SK-N-SH treated with all-trans-retinoic acid at 6 μM for 48 hours (cell line): ENCODE measurements at regions not wholly inside any gene's neighbourhood (a gene's known extent, or its start where the extent isn't known, plus 50 kb on each side); places are given as distances from the start of the nearest gene placed in this dataset.

Experiments used
- ARNTL ChIP-seq: fragments of 450-650 bp; formaldehyde crosslinking; IDR thresholded peaks from 2 replicates; pipeline ENCODE4 v1.5.0; 2020; ENCODE audit warnings: low read depth, mild to moderate bottlenecking, moderate library complexity, borderline replicate concordance
- ESRRG ChIP-seq: fragments of 250-450 bp; sonication (Bioruptor Pico); IDR thresholded peaks from 2 replicates; pipeline ENCODE4 v1.6.1; 2021; ENCODE audit warnings: mild to moderate bottlenecking
- GLIS3 ChIP-seq: fragments of 250-450 bp; sonication (Bioruptor Pico); IDR thresholded peaks from 2 replicates; pipeline ENCODE4 v1.5.0; 2020; ENCODE audit warnings: mild to moderate bottlenecking, moderate library complexity
- PPARA ChIP-seq: fragments of 250-450 bp; sonication (Bioruptor Pico); IDR thresholded peaks from 2 replicates; pipeline ENCODE4 v1.5.0; 2020; ENCODE audit warnings: mild to moderate bottlenecking, borderline replicate concordance
- SNAI2 ChIP-seq: fragments of 250-450 bp; sonication (Bioruptor Pico); IDR thresholded peaks from 2 replicates; pipeline ENCODE4 v1.5.0; 2020; ENCODE audit warnings: mild to moderate bottlenecking, moderate library complexity
- ZFP3 ChIP-seq: fragments of 250-450 bp; sonication (Bioruptor Pico); IDR thresholded peaks from 2 replicates; pipeline ENCODE4 v1.5.0; 2020; ENCODE audit warnings: mild to moderate bottlenecking, moderate library complexity
- ZFP30 ChIP-seq: fragments of 450-650 bp; formaldehyde crosslinking; IDR thresholded peaks from 2 replicates; pipeline ENCODE4 v1.5.0; 2022; ENCODE audit warnings: mild to moderate bottlenecking, moderate library complexity
- ZNF565 ChIP-seq: fragments of 450-650 bp; formaldehyde crosslinking; conservative IDR thresholded peaks from 2 replicates; pipeline ENCODE4 v1.5.0; 2020; ENCODE audit warnings: low read depth, mild to moderate bottlenecking, moderate library complexity
- ZNF8 ChIP-seq: fragments of 450-650 bp; formaldehyde crosslinking; IDR thresholded peaks from 2 replicates; pipeline ENCODE4 v1.5.0; 2020; ENCODE audit warnings: mild to moderate bottlenecking, moderate library complexity
- TF ChIP-seq, protein P1 (sequence below): fragments of 250-450 bp; sonication (Bioruptor Pico); IDR thresholded peaks from 2 replicates; pipeline ENCODE4 v1.8.0; 2020; ENCODE audit warnings: mild to moderate bottlenecking, moderate library complexity, borderline replicate concordance

DNA sequence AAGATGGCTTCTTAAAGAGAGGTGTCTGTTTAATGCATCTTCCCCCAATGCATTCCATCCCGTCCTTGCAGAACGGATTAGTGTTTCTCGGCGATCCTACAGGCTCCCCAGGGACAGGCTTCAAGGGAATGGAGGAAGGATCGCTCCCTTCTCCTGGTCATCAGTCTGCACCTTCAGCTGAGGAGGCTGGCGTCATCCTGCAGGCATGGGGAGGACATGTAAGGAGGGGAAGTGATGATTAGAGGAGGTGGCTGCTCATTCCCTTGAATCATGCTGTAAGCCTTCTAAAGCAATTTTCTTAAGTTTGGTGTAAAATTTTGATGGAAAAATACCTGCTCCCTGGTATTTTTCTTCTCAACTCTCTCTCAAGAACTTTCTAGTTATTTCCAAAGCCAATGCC lies 603.6 kb downstream of the NPHP4 start:
- TF ChIP-seq ZNF565 (CRISPR knock-in tag): no peak
- TF ChIP-seq, protein P1, sequence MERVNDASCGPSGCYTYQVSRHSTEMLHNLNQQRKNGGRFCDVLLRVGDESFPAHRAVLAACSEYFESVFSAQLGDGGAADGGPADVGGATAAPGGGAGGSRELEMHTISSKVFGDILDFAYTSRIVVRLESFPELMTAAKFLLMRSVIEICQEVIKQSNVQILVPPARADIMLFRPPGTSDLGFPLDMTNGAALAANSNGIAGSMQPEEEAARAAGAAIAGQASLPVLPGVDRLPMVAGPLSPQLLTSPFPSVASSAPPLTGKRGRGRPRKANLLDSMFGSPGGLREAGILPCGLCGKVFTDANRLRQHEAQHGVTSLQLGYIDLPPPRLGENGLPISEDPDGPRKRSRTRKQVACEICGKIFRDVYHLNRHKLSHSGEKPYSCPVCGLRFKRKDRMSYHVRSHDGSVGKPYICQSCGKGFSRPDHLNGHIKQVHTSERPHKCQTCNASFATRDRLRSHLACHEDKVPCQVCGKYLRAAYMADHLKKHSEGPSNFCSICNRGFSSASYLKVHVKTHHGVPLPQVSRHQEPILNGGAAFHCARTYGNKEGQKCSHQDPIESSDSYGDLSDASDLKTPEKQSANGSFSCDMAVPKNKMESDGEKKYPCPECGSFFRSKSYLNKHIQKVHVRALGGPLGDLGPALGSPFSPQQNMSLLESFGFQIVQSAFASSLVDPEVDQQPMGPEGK (CRISPR knock-in tag): no peak
- TF ChIP-seq ESRRG (CRISPR knock-in tag): no peak
- TF ChIP-seq ZNF8: no peak
- TF ChIP-seq PPARA: no peak
- no peak for TF ChIP-seq ARNTL (CRISPR knock-in tag)
- no peak for TF ChIP-seq ZFP3 (CRISPR knock-in tag)
- no peak for TF ChIP-seq SNAI2 (CRISPR knock-in tag)
- TF ChIP-seq GLIS3: no peak
- no peak for TF ChIP-seq ZFP30 (CRISPR knock-in tag)
